Activated T-helper 1 cell treated with anti-CD3 and anti-CD28 coated beads, Interleukin-12 subunit alpha, Interleukin-12 subunit beta, Interleukin-2, Interleukin-4 antibody, amounts not matched to agents 30 ng/mL and 10 ng/mL and 1 ng/mL, durations not matched to agents 14 hours and 24 hours and 36 hours (primary cell): ENCODE measurements at regions not wholly inside any gene's neighbourhood (a gene's known extent, or its start where the extent isn't known, plus 50 kb on each side); places are given as distances from the start of the nearest gene placed in this dataset.

ENCODE experiments used
- DNase-seq: peaks from one replicate; pipeline ENCODE4 v3.0.0; 2021; ENCODE audit warnings: low spot score
- H3K27ac Mint-ChIP-seq: one replicate; pipeline ENCODE4 v1.8.0; 2021; ENCODE audit warnings: mild to moderate bottlenecking, mixed read lengths
- H3K27me3 Mint-ChIP-seq: one replicate; pipeline ENCODE4 v1.8.0; 2022; ENCODE audit warnings: mild to moderate bottlenecking, moderate library complexity, mixed read lengths; ENCODE audit not compliant: insufficient read depth
- H3K36me3 Mint-ChIP-seq: one replicate; pipeline ENCODE4 v1.8.0; 2021; ENCODE audit warnings: low read depth, mixed read lengths
- H3K4me1 Mint-ChIP-seq: one replicate; pipeline ENCODE4 v1.8.0; 2021; ENCODE audit warnings: low read depth, mixed read lengths
- H3K4me3 Mint-ChIP-seq: one replicate; pipeline ENCODE4 v1.8.0; 2021; ENCODE audit warnings: mild to moderate bottlenecking, moderate library complexity, mixed read lengths
- H3K9me3 Mint-ChIP-seq: one replicate; pipeline ENCODE4 v1.8.0; 2021; ENCODE audit warnings: mixed read lengths
- intact Hi-C: fragments of 100-400 bp; cut with micrococcal nuclease; formaldehyde crosslinking; loops from one replicate; pipeline ENCODE4 v1.15.1; 2024

- H3K27me3 Mint-ChIP-seq: peaks cover 78% of the 10 kb centered on the region
- H3K4me1 Mint-ChIP-seq: peaks cover 17% of the 10 kb centered on the region
- intact Hi-C loops: no loop called here
- H3K9me3 Mint-ChIP-seq: no peaks in the 10 kb centered on the region
- no peak for DNase-seq
- no peak overlapping the region for H3K4me3 Mint-ChIP-seq
- H3K27ac Mint-ChIP-seq: no peak overlapping the region
- no peaks in the 10 kb centered on the region for H3K36me3 Mint-ChIP-seq
These were observed 113.8 kb upstream of the AFDN start for GRCh38 chr6:167712731-167713475.

GRCh38 chr6:167714152-167714551 is 112.6 kb upstream of the AFDN start:
- Mint-ChIP-seq H3K9me3 (no peaks in the 10 kb centered on the region), H3K4me1 (peaks cover 8% of the 10 kb centered on the region), H3K27me3 (peaks cover 74% of the 10 kb centered on the region), H3K36me3 (no peaks in the 10 kb centered on the region), H3K4me3 (no peak overlapping the region), H3K27ac (no peak overlapping the region)
- DNase-seq: no peak
- intact Hi-C loops: no loop called here

- intact Hi-C loops: no loop called here
- Mint-ChIP-seq H3K36me3 (no peaks in the 10 kb centered on the region), H3K9me3 (peaks cover 4% of the 10 kb centered on the region), H3K27ac (no peak overlapping the region), H3K27me3 (peaks cover 61% of the 10 kb centered on the region), H3K4me1 (no peaks in the 10 kb centered on the region), H3K4me3 (no peak overlapping the region)
- no peak for DNase-seq
These were observed 109.3 kb upstream of the AFDN start for GRCh38 chr6:167717455-167717854.

- intact Hi-C loops: no loop called here
- peaks cover 58% of the 10 kb centered on the region for H3K27me3 Mint-ChIP-seq
- DNase-seq: no peak
These were observed 108.8 kb upstream of the AFDN start for GRCh38 chr6:167717867-167718266.

GRCh38 chr6:167719920-167720319 is 106.8 kb upstream of the AFDN start:
- no peak overlapping the region for H3K4me3 Mint-ChIP-seq
- H3K27me3 Mint-ChIP-seq: peaks cover 61% of the 10 kb centered on the region
- peaks cover 11% of the 10 kb centered on the region for H3K9me3 Mint-ChIP-seq
- H3K36me3 Mint-ChIP-seq: no peaks in the 10 kb centered on the region
- no peak overlapping the region for H3K27ac Mint-ChIP-seq
- H3K4me1 Mint-ChIP-seq: no peaks in the 10 kb centered on the region
- intact Hi-C loops: no loop called here
- no peak for DNase-seq

More at GRCh38 chr6:167717867-167718266, 108.8 kb upstream of the AFDN start:
- Mint-ChIP-seq H3K9me3 (peaks cover 4% of the 10 kb centered on the region), H3K4me1 (no peaks in the 10 kb centered on the region), H3K36me3 (no peaks in the 10 kb centered on the region), H3K4me3 (no peak overlapping the region), H3K27ac (no peak overlapping the region)

GRCh38 chr6:167720456-167721285 is 106.0 kb upstream of the AFDN start:
- H3K4me3 Mint-ChIP-seq: no peak overlapping the region
- H3K9me3 Mint-ChIP-seq: peaks cover 11% of the 10 kb centered on the region
- DNase-seq: no peak
- no peak overlapping the region for H3K27ac Mint-ChIP-seq
- intact Hi-C loops: no loop called here
- peaks cover 60% of the 10 kb centered on the region for H3K27me3 Mint-ChIP-seq
- H3K4me1 Mint-ChIP-seq: no peaks in the 10 kb centered on the region
- no peaks in the 10 kb centered on the region for H3K36me3 Mint-ChIP-seq

DNA sequence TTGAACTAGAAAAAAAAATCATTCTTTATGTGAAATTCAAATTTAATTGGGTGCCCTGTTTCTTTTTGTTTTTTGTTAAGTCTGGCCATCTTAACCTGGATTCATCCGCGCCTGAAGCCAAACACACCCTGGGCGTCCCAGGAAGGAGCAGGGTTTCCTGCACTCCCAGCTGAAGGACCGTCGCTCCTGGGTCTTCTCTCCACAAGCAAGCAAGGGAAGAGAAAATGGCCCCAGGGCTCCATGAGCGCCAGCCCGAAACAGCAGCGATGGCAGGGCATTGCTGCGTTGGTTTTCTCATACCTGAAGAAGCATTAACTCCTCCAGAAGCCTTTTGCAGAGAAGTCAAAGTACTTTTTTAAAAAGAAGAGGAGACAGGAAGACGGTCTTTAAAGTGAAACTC is 105.4 kb upstream of the AFDN start:
- Mint-ChIP-seq H3K9me3 (peaks cover 11% of the 10 kb centered on the region), H3K4me1 (no peaks in the 10 kb centered on the region), H3K27ac (no peak overlapping the region), H3K4me3 (no peak overlapping the region), H3K36me3 (no peaks in the 10 kb centered on the region), H3K27me3 (peaks cover 59% of the 10 kb centered on the region)
- DNase-seq: no peak
- intact Hi-C loops: no loop called here

DNA sequence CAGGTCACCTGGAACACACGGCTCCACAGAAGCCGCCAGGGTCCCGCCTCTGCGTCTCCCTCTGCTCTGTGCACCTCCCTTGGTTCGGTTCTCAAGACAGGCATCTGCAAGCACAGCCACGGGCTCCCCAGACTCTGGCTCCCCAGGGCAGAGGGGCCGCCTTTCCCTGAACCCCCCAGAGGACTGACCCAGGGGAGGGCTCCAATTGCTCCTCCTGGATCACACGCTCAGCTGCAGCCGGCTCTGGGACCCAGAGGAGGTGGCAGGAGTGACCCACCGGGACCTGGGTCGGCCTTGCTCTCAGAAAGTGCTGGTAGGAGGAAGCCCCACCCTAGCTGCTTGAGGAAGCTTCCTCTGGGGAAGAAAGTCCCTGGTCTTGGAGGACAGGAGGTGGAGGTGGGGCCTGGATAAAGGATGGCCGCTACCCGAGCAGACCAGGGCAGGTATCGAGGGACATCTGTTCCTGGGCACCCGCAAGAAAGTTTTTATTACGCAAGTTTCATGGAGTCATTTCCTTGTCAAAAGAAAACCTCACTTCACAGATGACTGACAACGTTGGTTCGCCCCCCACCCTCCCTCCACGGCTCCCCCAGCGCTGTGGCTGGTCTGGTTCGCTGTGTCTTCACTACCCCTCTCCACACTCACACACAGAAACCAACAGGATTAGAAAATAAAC is 103.9 kb upstream of the AFDN start:
- intact Hi-C loops: no loop called here
- Mint-ChIP-seq H3K27ac (no peak overlapping the region), H3K4me1 (no peaks in the 10 kb centered on the region), H3K9me3 (peaks cover 11% of the 10 kb centered on the region), H3K4me3 (no peak overlapping the region), H3K27me3 (peaks cover 55% of the 10 kb centered on the region), H3K36me3 (no peaks in the 10 kb centered on the region)
- DNase-seq: no peak

DNA sequence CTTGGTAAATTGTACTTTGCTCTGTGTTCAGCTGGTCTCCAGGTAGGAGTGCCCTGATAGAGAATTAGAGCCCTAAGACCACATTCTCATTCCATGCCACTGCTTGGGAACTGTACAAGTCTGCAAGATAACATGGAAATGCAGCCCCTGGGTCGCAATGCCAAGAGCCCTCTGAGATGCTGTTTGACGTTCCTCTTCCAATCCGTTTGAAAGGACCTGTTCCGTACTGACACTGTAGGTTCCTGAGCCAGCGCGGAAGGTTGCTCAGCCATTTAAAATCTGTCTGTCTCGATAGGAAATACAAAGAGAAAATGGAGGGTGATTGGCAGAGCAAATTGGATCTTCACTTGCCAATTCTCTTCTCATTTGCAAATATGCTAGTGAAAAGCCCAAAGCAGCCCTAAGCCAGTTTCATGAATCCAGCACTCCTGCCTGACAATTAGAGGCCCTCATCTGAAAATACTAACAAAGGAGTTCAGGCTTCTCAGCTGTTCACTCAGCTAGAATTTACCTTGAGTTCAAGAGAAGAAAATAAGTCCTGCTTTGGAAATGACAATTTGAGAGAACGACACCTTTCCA is 100.6 kb upstream of the AFDN start:
- Mint-ChIP-seq H3K27ac (no peak overlapping the region), H3K4me3 (no peak overlapping the region), H3K27me3 (peaks cover 53% of the 10 kb centered on the region), H3K9me3 (peaks cover 7% of the 10 kb centered on the region), H3K36me3 (no peaks in the 10 kb centered on the region), H3K4me1 (no peaks in the 10 kb centered on the region)
- no peak for DNase-seq
- intact Hi-C loops: no loop called here

- Mint-ChIP-seq H3K9me3 (no peaks in the 10 kb centered on the region), H3K36me3 (no peaks in the 10 kb centered on the region), H3K4me3 (no peak overlapping the region), H3K27ac (no peak overlapping the region), H3K27me3 (peaks cover 30% of the 10 kb centered on the region), H3K4me1 (no peaks in the 10 kb centered on the region)
- DNase-seq: no peak
- intact Hi-C loops: no loop called here
These were observed 96.3 kb upstream of the AFDN start for GRCh38 chr6:167730441-167730840.

DNA sequence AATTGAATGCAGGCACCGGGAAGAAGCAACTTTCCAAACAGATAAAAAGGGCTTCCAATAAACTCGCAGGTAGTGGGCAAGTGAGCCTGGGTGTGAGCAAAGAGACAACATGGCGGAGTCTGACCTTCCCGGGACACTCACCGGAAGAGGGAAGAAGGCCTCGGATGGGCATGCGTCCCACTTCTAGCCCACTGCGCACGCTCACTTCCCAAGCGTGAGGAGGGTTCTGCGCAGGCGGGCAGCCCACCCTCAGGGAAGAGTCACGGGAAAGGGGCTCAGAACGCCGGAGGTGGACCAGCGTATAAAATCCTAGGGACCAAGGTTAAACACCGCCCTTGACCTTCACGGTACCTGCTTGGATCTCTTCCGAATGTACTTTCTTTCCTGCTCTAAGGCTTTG is 95.5 kb upstream of the AFDN start:
- no peaks in the 10 kb centered on the region for H3K9me3 Mint-ChIP-seq
- no peak for DNase-seq
- no peaks in the 10 kb centered on the region for H3K36me3 Mint-ChIP-seq
- no peaks in the 10 kb centered on the region for H3K4me1 Mint-ChIP-seq
- H3K27me3 Mint-ChIP-seq: peaks cover 23% of the 10 kb centered on the region
- no peak overlapping the region for H3K4me3 Mint-ChIP-seq
- no peak overlapping the region for H3K27ac Mint-ChIP-seq
- intact Hi-C loops: no loop called here

DNA sequence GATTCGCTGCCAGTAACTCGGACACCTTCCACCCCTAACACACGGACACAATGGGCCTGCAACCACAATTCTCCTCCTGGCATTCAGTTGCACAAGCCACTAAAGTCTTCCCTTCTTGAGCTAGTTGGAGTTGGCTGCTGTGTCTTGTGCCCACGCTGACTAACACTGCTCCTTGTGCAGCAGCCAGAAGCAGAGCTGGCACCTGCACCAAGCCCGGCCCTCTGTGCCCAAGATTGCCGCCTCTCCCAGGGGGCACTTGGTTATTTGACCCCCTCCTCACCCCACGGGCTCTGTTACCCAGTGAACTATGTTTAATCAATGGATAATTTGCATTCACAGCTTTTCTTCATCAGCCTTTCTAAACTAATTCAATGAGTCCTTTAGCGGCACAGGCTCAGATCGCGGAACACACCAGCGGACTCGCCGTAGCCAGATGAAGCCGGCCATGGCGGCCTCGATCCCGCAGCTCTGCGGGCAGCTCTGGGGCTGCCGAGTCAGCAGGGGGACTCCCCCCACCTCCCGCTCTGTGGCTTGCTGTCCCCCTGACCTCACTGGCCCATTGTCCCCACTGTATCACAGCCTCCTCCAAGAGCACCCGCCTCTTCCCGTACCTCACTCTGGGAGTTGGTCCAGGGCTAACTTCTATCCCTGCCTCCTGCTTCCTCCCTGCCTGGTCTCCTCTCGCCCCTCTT is 94.8 kb upstream of the AFDN start:
- no peak overlapping the region for H3K4me3 Mint-ChIP-seq
- no peaks in the 10 kb centered on the region for H3K36me3 Mint-ChIP-seq
- no peak for DNase-seq
- H3K27me3 Mint-ChIP-seq: peaks cover 23% of the 10 kb centered on the region
- H3K27ac Mint-ChIP-seq: no peak overlapping the region
- intact Hi-C loops: no loop called here
- H3K4me1 Mint-ChIP-seq: no peaks in the 10 kb centered on the region
- no peaks in the 10 kb centered on the region for H3K9me3 Mint-ChIP-seq
